ENCODE measurements at regions not wholly inside any gene's neighbourhood (a gene's known extent, or its start where the extent isn't known, plus 50 kb on each side); places are given as distances from the start of the nearest gene placed in this dataset.

GRCh38 chr14:101189266-101189665, 285.7 kb upstream of the RTL1 start:
- no peak overlapping the region for H3K27ac ChIP-seq (ENCODE audit: extremely low read length, insufficient read depth, low read length)
- WGBS (ENCODE audit: low lambda C conversion rate): 7% methylated on average over 2 of the region's 2 CpGs
- H3K79me2 ChIP-seq (ENCODE audit: insufficient read depth, low read length): no peaks in the 10 kb centered on the region
- TF ChIP-seq ZNF615 (CRISPR knock-in tag; IDR thresholded peaks at IDR 0.05; ENCODE audit: borderline replicate concordance) (no peak), E2F5 (CRISPR knock-in tag; conservative IDR thresholded peaks at IDR 0.05) (no peak), ZNF430 (CRISPR knock-in tag; IDR thresholded peaks at IDR 0.05) (no peak), IKZF1 (IDR thresholded peaks at IDR 0.05) (no peak), NKX3-1 (CRISPR knock-in tag; IDR thresholded peaks at IDR 0.05) (no peak), NR0B2 (CRISPR knock-in tag; IDR thresholded peaks at IDR 0.05) (no peak), SOX13 (IDR thresholded peaks at IDR 0.05) (no peak), SOX13 (CRISPR knock-in tag; conservative IDR thresholded peaks at IDR 0.05 in 1 of 2, IDR thresholded peaks at IDR 0.05 in 1 of 2) (no peak), UBTF (CRISPR knock-in tag; IDR thresholded peaks at IDR 0.05) (no peak), MTA3 (CRISPR knock-in tag; IDR thresholded peaks at IDR 0.05) (no peak), ZFP36 (IDR thresholded peaks at IDR 0.05; ENCODE audit: borderline replicate concordance, low read depth, low read length, partially characterized antibody) (no peak), HES4 (CRISPR knock-in tag; IDR thresholded peaks at IDR 0.05; ENCODE audit: borderline replicate concordance) (no peak)
- TF ChIP-seq, protein P1, sequence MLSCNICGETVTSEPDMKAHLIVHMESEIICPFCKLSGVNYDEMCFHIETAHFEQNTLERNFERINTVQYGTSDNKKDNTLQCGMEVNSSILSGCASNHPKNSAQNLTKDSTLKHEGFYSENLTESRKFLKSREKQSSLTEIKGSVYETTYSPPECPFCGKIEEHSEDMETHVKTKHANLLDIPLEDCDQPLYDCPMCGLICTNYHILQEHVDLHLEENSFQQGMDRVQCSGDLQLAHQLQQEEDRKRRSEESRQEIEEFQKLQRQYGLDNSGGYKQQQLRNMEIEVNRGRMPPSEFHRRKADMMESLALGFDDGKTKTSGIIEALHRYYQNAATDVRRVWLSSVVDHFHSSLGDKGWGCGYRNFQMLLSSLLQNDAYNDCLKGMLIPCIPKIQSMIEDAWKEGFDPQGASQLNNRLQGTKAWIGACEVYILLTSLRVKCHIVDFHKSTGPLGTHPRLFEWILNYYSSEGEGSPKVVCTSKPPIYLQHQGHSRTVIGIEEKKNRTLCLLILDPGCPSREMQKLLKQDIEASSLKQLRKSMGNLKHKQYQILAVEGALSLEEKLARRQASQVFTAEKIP (CRISPR knock-in tag; IDR thresholded peaks at IDR 0.05; ENCODE audit: borderline replicate concordance): no peak
- TF ChIP-seq, protein P2, sequence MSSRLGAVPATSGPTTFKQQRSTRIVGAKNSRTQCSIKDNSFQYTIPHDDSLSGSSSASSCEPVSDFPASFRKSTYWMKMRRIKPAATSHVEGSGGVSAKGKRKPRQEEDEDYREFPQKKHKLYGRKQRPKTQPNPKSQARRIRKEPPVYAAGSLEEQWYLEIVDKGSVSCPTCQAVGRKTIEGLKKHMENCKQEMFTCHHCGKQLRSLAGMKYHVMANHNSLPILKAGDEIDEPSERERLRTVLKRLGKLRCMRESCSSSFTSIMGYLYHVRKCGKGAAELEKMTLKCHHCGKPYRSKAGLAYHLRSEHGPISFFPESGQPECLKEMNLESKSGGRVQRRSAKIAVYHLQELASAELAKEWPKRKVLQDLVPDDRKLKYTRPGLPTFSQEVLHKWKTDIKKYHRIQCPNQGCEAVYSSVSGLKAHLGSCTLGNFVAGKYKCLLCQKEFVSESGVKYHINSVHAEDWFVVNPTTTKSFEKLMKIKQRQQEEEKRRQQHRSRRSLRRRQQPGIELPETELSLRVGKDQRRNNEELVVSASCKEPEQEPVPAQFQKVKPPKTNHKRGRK (CRISPR knock-in tag; IDR thresholded peaks at IDR 0.05): no peak
- H3K4me1 ChIP-seq (ENCODE audit: insufficient read depth, low read length): no peaks in the 10 kb centered on the region
- DNase-seq (ENCODE audit: low spot score) (no peak), ATAC-seq (no peak), FAIRE-seq (no peak)
- H3K27me3 ChIP-seq (ENCODE audit: control insufficient read depth in 1 of 2, insufficient read depth in 2 of 2, low read length in 2 of 2): peaks cover 10 to 60% of the 10 kb centered on the region in 2 experiments
- no peak overlapping the region for H3K4me2 ChIP-seq (ENCODE audit: low read depth, low read length)
- intact Hi-C loops (cut with micrococcal nuclease; ENCODE audit: unreplicated experiment) (no loop called here), in situ Hi-C loops (cut with HindIII; ENCODE audit: extremely low pct_ligation_motif_present, low pct_unique_long_range_greater_than_20kb) (no loop called here)
- H2AFZ ChIP-seq (ENCODE audit: low read length): no peak overlapping the region
- CTCF ChIA-PET (ENCODE audit: low intra/inter-chr PET ratio, low total read pairs): no interaction called here
- H3K36me3 ChIP-seq (replicated peaks in 1 of 2; ENCODE audit: control insufficient read depth in 1 of 2, insufficient read depth in 2 of 2, low read length in 2 of 2): no peaks in the 10 kb centered on the region
- BruUV-seq (replicated peaks): no TSS peak
- H4K20me1 ChIP-seq (ENCODE audit: insufficient read depth, low read length): no peaks in the 10 kb centered on the region
- no peaks in the 10 kb centered on the region for H3K9me3 ChIP-seq (ENCODE audit: low read length)
- POLR2A ChIA-PET: no interaction called here
- H3K9ac ChIP-seq (ENCODE audit: insufficient read depth, low read depth, low read length): no peak overlapping the region
- H3K4me3 ChIP-seq (replicated peaks in 1 of 3; ENCODE audit: insufficient read depth in 1 of 3, low read depth in 2 of 3, low read length in 3 of 3): no peak overlapping the region
